Gastroesophageal sphincter (tissue), 4 donors: ENCODE measurements at regions not wholly inside any gene's neighbourhood (a gene's known extent, or its start where the extent isn't known, plus 50 kb on each side); places are given as distances from the start of the nearest gene placed in this dataset.

ENCODE experiments used
- ATAC-seq: fragments of 150-250 bp; one replicate; pipeline ENCODE4 v1.9.1; 2016; ENCODE audit warnings: mild to moderate bottlenecking, moderate library complexity
- H3K27ac ChIP-seq, 4 donors: fragments of 200-600 bp; sonication (generic) in 3 of 4; 1 replicate in 3 of 4; 2 replicates in 1 of 4; pipeline ENCODE4 v1.5.1; 2016 to 2019
- H3K27me3 ChIP-seq: fragments of 200-600 bp; sonication (generic); one replicate; pipeline ENCODE4 v1.5.1; 2019
- H3K36me3 ChIP-seq, 2 donors: fragments of 200-600 bp; sonication (generic); one replicate each; pipeline ENCODE4 v1.5.1; 2019; ENCODE audit warnings: control low read depth in 1 of 2
- H3K4me1 ChIP-seq, 3 donors: fragments of 200-600 bp; sonication (generic); 1 replicate in 2 of 3; 2 replicates in 1 of 3; pipeline ENCODE4 v1.5.1; 2016 to 2019; ENCODE audit warnings: control low read depth in 2 of 3
- H3K4me3 ChIP-seq, 2 donors: fragments of 200-600 bp; sonication (generic); one replicate each; pipeline ENCODE4 v1.5.1; 2019; ENCODE audit warnings: mild to moderate bottlenecking in 1 of 2, moderate library complexity in 1 of 2
- H3K9me3 ChIP-seq, 3 donors: fragments of 200-600 bp; sonication (generic); one replicate each; pipeline ENCODE4 v1.5.1; 2017 to 2019; ENCODE audit warnings: control low read depth in 2 of 3
- CTCF ChIP-seq, 4 experiments: fragments of 200-600 bp in 2 of 4; fragments of 450-650 bp in 2 of 4; sonication (generic) in 1 of 4; IDR thresholded peaks; one replicate each; pipeline ENCODE4 v1.5.1; 2017 to 2019; ENCODE audit warnings: antibody characterized with exemption in 4 of 4, mild to moderate bottlenecking in 2 of 4, moderate library complexity in 2 of 4
- EP300 ChIP-seq: sonication (generic); formaldehyde crosslinking; IDR thresholded peaks from one replicate; pipeline ENCODE4 v1.6.1; 2017; ENCODE audit warnings: antibody characterized with exemption, mild to moderate bottlenecking
- POLR2A ChIP-seq, 2 donors: fragments of 450-650 bp; IDR thresholded peaks; one replicate each; pipeline ENCODE4 v1.6.1; 2017; ENCODE audit warnings: antibody characterized with exemption in 2 of 2, mild to moderate bottlenecking in 2 of 2, moderate library complexity in 1 of 2
- POLR2AphosphoS5 ChIP-seq: sonication (generic); formaldehyde crosslinking; IDR thresholded peaks from one replicate; pipeline ENCODE4 v1.6.1; 2017; ENCODE audit warnings: antibody characterized with exemption
- WGBS, 2 donors: methylation state at CpG; one replicate each; pipeline ENCODE4 v1.1.5; 2018; ENCODE audit warnings: low coverage in 1 of 2; 5-methylcytosine and 5-hydroxymethylcytosine counted together

- no peak overlapping the region for H3K27ac ChIP-seq
- 73 to 89% methylated on average over 2 of the region's 2 CpGs for WGBS, 2 donors
- no peak overlapping the region for H3K4me3 ChIP-seq
- no peaks in the 10 kb centered on the region for H3K27me3 ChIP-seq
- TF ChIP-seq POLR2A (IDR thresholded peaks at IDR 0.05) (no peak), EP300 (no peak), POLR2AphosphoS5 (no peak), CTCF (IDR thresholded peaks at IDR 0.05) (no peak)
- ATAC-seq, result no peak
- peaks cover 0 to 17% (median 0%) of the 10 kb centered on the region in 3 donors for H3K9me3 ChIP-seq
- H3K4me1 ChIP-seq, result peaks cover 0 to 14% (median 3%) of the 10 kb centered on the region in 3 donors
- H3K36me3 ChIP-seq, result no peaks in the 10 kb centered on the region
These were observed 616.6 kb downstream of the IRS1 start for GRCh38 chr2:226183033-226183432.

- no peak overlapping the region for H3K27ac ChIP-seq
- H3K4me1 ChIP-seq, result peaks cover 0 to 6% (median 3%) of the 10 kb centered on the region in 3 donors
- H3K27me3 ChIP-seq, result no peaks in the 10 kb centered on the region
- peaks cover 0 to 22% (median 0%) of the 10 kb centered on the region in 3 donors for H3K9me3 ChIP-seq
- H3K36me3 ChIP-seq, result no peaks in the 10 kb centered on the region
- ATAC-seq, result no peak
- no peak for TF ChIP-seq EP300
- TF ChIP-seq POLR2A (IDR thresholded peaks at IDR 0.05), result no peak
- no peak for TF ChIP-seq CTCF (IDR thresholded peaks at IDR 0.05)
- no peak for TF ChIP-seq POLR2AphosphoS5
- H3K4me3 ChIP-seq, result no peak overlapping the region
These were observed 617.7 kb downstream of the IRS1 start for GRCh38 chr2:226181909-226182308.

- WGBS, 2 donors, result 63% methylated on average over 11 of the region's 11 CpGs
- ATAC-seq, result no peak
- peaks cover 0 to 28% (median 0%) of the 10 kb centered on the region in 3 donors for H3K9me3 ChIP-seq
These were observed 619.2 kb downstream of the IRS1 start for GRCh38 chr2:226180281-226180884.

GRCh38 chr2:226179010-226179409 is 620.6 kb downstream of the IRS1 start:
- peaks cover 0 to 28% (median 0%) of the 10 kb centered on the region in 3 donors for H3K9me3 ChIP-seq
- H3K4me3 ChIP-seq, result no peak overlapping the region
- TF ChIP-seq POLR2AphosphoS5 (no peak), EP300 (no peak), POLR2A (IDR thresholded peaks at IDR 0.05) (no peak)
- ATAC-seq, result no peak
- H3K36me3 ChIP-seq, result no peaks in the 10 kb centered on the region
- H3K4me1 ChIP-seq, result no peaks in the 10 kb centered on the region
- H3K27me3 ChIP-seq, result no peaks in the 10 kb centered on the region
- WGBS, 2 donors, result 60 to 100% methylated on average over 1 of the region's 1 CpG
- H3K27ac ChIP-seq, result no peak overlapping the region

More at GRCh38 chr2:226180281-226180884, 619.2 kb downstream of the IRS1 start:
- Histone ChIP-seq H3K36me3 (no peaks in the 10 kb centered on the region), H3K27me3 (no peaks in the 10 kb centered on the region), H3K4me1 (no peaks in the 10 kb centered on the region), H3K4me3 (no peak overlapping the region), H3K27ac (no peak overlapping the region)
- TF ChIP-seq CTCF (IDR thresholded peaks at IDR 0.05) (no peak), EP300 (no peak), POLR2A (IDR thresholded peaks at IDR 0.05) (no peak), POLR2AphosphoS5 (no peak)

- ATAC-seq, result no peak
- Histone ChIP-seq H3K27ac (no peak overlapping the region), H3K36me3 (no peaks in the 10 kb centered on the region), H3K9me3 (peaks cover 0 to 28% (median 0%) of the 10 kb centered on the region in 3 donors), H3K27me3 (no peaks in the 10 kb centered on the region), H3K4me1 (no peaks in the 10 kb centered on the region), H3K4me3 (no peak overlapping the region)
- no peak for TF ChIP-seq EP300
- no peak for TF ChIP-seq CTCF (IDR thresholded peaks at IDR 0.05)
- no peak for TF ChIP-seq POLR2A (IDR thresholded peaks at IDR 0.05)
- TF ChIP-seq POLR2AphosphoS5, result no peak
- 40 to 70% methylated on average over 2 to 3 of the region's 3 CpGs for WGBS, 2 donors
These were observed 623.2 kb downstream of the IRS1 start for GRCh38 chr2:226176283-226176984.
